ENCODE measurements at regions not wholly inside any gene's neighbourhood (a gene's known extent, or its start where the extent isn't known, plus 50 kb on each side); places are given as distances from the start of the nearest gene placed in this dataset.

GRCh38 chr7:41882745-41883420, 180.0 kb upstream of the INHBA start:
- TF ChIP-seq KAT2A (conservative IDR thresholded peaks at IDR 0.05; ENCODE audit: control insufficient read depth, low read depth, low read length) (no peak), ZNF274 (IDR thresholded peaks at IDR 0.05; ENCODE audit: insufficient read depth, insufficient read length) (no peak), SREBF2 (IDR thresholded peaks at IDR 0.05; ENCODE audit: low read length) (no peak), NR2C1 (IDR thresholded peaks at IDR 0.05) (no peak), EP300 (IDR thresholded peaks at IDR 0.05; ENCODE audit: borderline replicate concordance in 1 of 2, control insufficient read depth in 1 of 2, low read depth in 2 of 2, low read length in 2 of 2) (peak; percentile 43 to 69; a peak in 2 of 4 replicates), CTCF (IDR thresholded peaks at IDR 0.05 in 2 of 3, conservative IDR thresholded peaks at IDR 0.05 in 1 of 3; ENCODE audit: control insufficient read depth in 2 of 3, extremely low read depth in 1 of 3, insufficient read depth in 1 of 3, low read depth in 3 of 3, low read length in 3 of 3) (no peak)
